ENCODE measurements at regions not wholly inside any gene's neighbourhood (a gene's known extent, or its start where the extent isn't known, plus 50 kb on each side); places are given as distances from the start of the nearest gene placed in this dataset.

DNA sequence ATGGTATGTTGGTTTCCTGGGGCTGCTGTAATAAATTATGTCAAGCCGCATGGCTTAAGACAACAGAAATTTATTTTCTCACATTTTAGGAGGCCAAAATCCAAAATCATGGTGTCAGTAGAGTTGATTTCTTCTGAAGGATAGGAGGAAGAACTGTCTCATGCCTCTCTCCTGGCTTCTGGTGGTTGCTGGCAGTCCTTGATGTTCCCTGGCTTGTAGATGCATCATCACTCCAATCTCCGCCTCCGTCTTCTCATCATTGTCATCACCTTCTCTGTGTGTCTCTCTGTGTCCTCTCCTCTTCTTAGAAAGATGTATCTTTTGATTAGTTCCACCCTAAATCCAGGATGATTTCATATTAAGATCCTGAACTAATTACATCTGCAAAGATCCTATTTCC lies 124.7 kb upstream of the CTTNBP2NL start:
- TF ChIP-seq CTCF (IDR thresholded peaks at IDR 0.05; ENCODE audit: low read depth, low read length): no peak
- TF ChIP-seq POLR2A (IDR thresholded peaks at IDR 0.05; ENCODE audit: extremely low read depth, insufficient read length): no peak
- TF ChIP-seq MYC (IDR thresholded peaks at IDR 0.05; ENCODE audit: low read depth, low read length): no peak
- no peak for TF ChIP-seq MAX (IDR thresholded peaks at IDR 0.05; ENCODE audit: low read depth, low read length)
